ENCODE measurements at regions not wholly inside any gene's neighbourhood (a gene's known extent, or its start where the extent isn't known, plus 50 kb on each side); places are given as distances from the start of the nearest gene placed in this dataset.

DNA sequence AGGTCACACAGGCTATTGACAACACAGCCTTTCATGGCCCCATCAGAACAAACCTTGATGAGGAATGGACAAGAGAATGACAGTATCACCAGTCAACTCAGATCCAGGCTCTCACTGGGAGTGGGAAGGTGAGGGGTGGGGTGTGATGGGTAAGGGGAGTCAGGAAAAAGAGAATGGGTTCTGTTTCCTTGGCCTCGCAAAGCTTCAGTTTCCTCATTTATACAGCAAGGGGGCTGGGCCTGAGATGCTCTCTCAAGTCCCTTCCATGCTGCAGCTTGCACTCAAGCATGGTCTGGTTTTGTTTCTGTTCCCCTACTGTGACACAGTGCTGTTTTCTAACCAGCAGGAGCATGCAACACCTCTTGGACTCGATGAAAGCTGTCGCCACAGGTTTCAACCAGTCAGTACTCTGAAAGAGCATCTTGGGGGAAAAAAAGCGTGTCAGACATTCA, 65.7 kb upstream of the IL12A start:
- TF ChIP-seq, protein P1, sequence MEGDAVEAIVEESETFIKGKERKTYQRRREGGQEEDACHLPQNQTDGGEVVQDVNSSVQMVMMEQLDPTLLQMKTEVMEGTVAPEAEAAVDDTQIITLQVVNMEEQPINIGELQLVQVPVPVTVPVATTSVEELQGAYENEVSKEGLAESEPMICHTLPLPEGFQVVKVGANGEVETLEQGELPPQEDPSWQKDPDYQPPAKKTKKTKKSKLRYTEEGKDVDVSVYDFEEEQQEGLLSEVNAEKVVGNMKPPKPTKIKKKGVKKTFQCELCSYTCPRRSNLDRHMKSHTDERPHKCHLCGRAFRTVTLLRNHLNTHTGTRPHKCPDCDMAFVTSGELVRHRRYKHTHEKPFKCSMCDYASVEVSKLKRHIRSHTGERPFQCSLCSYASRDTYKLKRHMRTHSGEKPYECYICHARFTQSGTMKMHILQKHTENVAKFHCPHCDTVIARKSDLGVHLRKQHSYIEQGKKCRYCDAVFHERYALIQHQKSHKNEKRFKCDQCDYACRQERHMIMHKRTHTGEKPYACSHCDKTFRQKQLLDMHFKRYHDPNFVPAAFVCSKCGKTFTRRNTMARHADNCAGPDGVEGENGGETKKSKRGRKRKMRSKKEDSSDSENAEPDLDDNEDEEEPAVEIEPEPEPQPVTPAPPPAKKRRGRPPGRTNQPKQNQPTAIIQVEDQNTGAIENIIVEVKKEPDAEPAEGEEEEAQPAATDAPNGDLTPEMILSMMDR (IDR thresholded peaks at IDR 0.05; ENCODE audit: low read depth, low read length) = no peak
- TF ChIP-seq POLR2A (IDR thresholded peaks at IDR 0.05; ENCODE audit: extremely low read depth, insufficient read length) (no peak), MAX (IDR thresholded peaks at IDR 0.05; ENCODE audit: low read depth, low read length) (no peak), MYC (IDR thresholded peaks at IDR 0.05; ENCODE audit: low read depth, low read length) (no peak)

Data from NB4 (cell line).